ENCODE measurements at regions not wholly inside any gene's neighbourhood (a gene's known extent, or its start where the extent isn't known, plus 50 kb on each side); places are given as distances from the start of the nearest gene placed in this dataset.

DNA sequence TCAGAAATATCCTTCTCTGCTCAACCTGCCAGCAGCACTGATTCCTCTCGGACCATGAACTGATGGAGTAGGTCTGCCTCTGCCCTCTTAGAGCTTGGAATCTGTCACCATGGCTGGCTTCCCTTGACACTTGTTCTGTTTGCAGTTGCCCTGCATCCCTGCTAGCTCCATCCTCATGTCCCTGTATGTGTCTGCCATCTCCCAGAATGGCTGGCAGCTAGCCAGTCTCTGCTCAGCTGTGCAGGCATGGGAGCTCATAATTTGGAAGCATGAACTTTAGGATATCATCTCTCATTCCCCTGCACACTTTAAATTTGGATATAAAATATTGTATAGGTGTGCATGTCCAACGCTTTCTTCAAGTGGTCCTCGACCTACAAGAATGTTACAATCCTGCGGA, 95.4 kb downstream of the C1orf94 start:
- TF ChIP-seq CTCF (optimal IDR thresholded peaks at IDR 0.05 in 1 of 3, IDR thresholded peaks at IDR 0.05 in 1 of 3, conservative IDR thresholded peaks at IDR 0.05 in 1 of 3; ENCODE audit: extremely low read depth in 1 of 3, insufficient read depth in 2 of 3, low read length in 3 of 3): no peak
- no peak for TF ChIP-seq EZH2 (IDR thresholded peaks at IDR 0.05; ENCODE audit: low read length)
